Transverse colon (tissue), 4 donors: ENCODE measurements at regions not wholly inside any gene's neighbourhood (a gene's known extent, or its start where the extent isn't known, plus 50 kb on each side); places are given as distances from the start of the nearest gene placed in this dataset.

Source experiments
- DNase-seq: peaks from one replicate; pipeline ENCODE4 v3.0.0-alpha.2; 2019
- H3K27ac ChIP-seq, 4 donors: fragments of 200-600 bp; sonication (generic); 2 replicates each; pipeline ENCODE4 v1.5.1; 2016 to 2018; ENCODE audit warnings: inconsistent platforms in 4 of 4
- H3K27me3 ChIP-seq: fragments of 200-600 bp; sonication (generic); 2 replicates; pipeline ENCODE4 v1.5.1; 2017; ENCODE audit warnings: inconsistent platforms
- H3K36me3 ChIP-seq, 4 donors: fragments of 200-600 bp; sonication (generic); 2 replicates each; pipeline ENCODE4 v1.5.1; 2017 to 2019; ENCODE audit warnings: inconsistent platforms in 4 of 4
- H3K4me1 ChIP-seq, 4 donors: fragments of 200-600 bp; sonication (generic); 2 replicates each; pipeline ENCODE4 v1.5.1; 2017 to 2020; ENCODE audit warnings: inconsistent platforms in 4 of 4
- H3K4me3 ChIP-seq, 4 donors: fragments of 200-600 bp; sonication (generic); 1 replicate in 1 of 4; 2 replicates in 3 of 4; pipeline versions ENCODE4 v1.5.1 to v1.6.1; 2017 to 2019; ENCODE audit warnings: inconsistent platforms in 4 of 4
- H3K9me3 ChIP-seq, 2 donors: fragments of 200-600 bp; sonication (generic); 2 replicates each; pipeline ENCODE4 v1.5.1; 2017 to 2019; ENCODE audit warnings: inconsistent platforms in 2 of 2
- EP300 ChIP-seq: sonication (generic); formaldehyde crosslinking; IDR thresholded peaks from one replicate; pipeline ENCODE4 v1.6.1; 2017; ENCODE audit warnings: antibody characterized with exemption, low read depth
- POLR2A ChIP-seq: fragments of 450-650 bp; IDR thresholded peaks from one replicate; pipeline ENCODE4 v1.6.1; 2016; ENCODE audit warnings: antibody characterized with exemption, mild to moderate bottlenecking, moderate library complexity
- POLR2AphosphoS5 ChIP-seq, 3 donors: sonication (generic); formaldehyde crosslinking; IDR thresholded peaks; one replicate each; pipeline ENCODE4 v1.6.1; 2016; ENCODE audit warnings: antibody characterized with exemption in 3 of 3
- WGBS, 2 donors: methylation state at CpG; one replicate each; pipeline ENCODE4 v1.1.5; 2018; ENCODE audit warnings: low coverage in 1 of 2; 5-methylcytosine and 5-hydroxymethylcytosine counted together
- in situ Hi-C, 4 donors: fragments of 200-750 bp; cut with MboI; loops; one replicate each; pipeline versions ENCODE4 v1.15.0 to v1.15.1; 2017; ENCODE audit warnings: low sequenced_read_pairs in 3 of 4, low pct_ligation_motif_present in 1 of 4, low pct_unique_long_range_greater_than_20kb in 1 of 4
- intact Hi-C: fragments of 100-400 bp; cut with DNase I; formaldehyde crosslinking; loops from one replicate; pipeline ENCODE4 v1.15.1; 2023; ENCODE audit warnings: low total_unique reads
- TF ChIP-seq, protein P1 (sequence below), 5 experiments: fragments of 200-600 bp in 3 of 5; fragments of 450-650 bp in 2 of 5; sonication (generic) in 3 of 5; IDR thresholded peaks; 1 replicate in 2 of 5; 2 replicates in 3 of 5; pipeline ENCODE4 v1.5.1; 2016 to 2017; ENCODE audit warnings: antibody characterized with exemption in 5 of 5, inconsistent platforms in 3 of 5, mild to moderate bottlenecking in 2 of 5, moderate library complexity in 1 of 5

DNA sequence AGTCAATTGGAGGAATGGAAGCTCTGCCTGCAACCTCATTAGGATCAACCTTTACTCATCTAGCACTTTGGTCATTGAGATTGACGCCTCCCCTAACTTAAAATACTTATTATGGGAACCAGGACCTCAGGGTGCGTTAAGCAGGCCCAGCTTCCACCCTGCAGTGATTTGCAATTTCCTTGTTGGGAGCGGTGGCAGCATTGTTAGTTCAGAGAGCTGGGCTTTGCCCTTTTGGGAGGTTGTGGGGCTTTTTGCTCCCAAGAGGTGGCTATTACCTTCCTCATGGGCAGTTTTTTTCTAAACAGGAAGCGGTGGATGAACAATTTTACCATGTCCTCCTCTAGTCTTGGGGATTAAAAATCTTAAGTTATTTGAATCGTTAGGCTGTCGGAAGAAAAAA is 60.9 kb downstream of the TMEM215 start:
- in situ Hi-C loops, result no loop called here
- no peak for TF ChIP-seq POLR2AphosphoS5 (IDR thresholded peaks at IDR 0.05)
- no peak for TF ChIP-seq EP300
- TF ChIP-seq, protein P1, sequence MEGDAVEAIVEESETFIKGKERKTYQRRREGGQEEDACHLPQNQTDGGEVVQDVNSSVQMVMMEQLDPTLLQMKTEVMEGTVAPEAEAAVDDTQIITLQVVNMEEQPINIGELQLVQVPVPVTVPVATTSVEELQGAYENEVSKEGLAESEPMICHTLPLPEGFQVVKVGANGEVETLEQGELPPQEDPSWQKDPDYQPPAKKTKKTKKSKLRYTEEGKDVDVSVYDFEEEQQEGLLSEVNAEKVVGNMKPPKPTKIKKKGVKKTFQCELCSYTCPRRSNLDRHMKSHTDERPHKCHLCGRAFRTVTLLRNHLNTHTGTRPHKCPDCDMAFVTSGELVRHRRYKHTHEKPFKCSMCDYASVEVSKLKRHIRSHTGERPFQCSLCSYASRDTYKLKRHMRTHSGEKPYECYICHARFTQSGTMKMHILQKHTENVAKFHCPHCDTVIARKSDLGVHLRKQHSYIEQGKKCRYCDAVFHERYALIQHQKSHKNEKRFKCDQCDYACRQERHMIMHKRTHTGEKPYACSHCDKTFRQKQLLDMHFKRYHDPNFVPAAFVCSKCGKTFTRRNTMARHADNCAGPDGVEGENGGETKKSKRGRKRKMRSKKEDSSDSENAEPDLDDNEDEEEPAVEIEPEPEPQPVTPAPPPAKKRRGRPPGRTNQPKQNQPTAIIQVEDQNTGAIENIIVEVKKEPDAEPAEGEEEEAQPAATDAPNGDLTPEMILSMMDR (IDR thresholded peaks at IDR 0.05), result no peak
- TF ChIP-seq POLR2A, result no peak

DNA sequence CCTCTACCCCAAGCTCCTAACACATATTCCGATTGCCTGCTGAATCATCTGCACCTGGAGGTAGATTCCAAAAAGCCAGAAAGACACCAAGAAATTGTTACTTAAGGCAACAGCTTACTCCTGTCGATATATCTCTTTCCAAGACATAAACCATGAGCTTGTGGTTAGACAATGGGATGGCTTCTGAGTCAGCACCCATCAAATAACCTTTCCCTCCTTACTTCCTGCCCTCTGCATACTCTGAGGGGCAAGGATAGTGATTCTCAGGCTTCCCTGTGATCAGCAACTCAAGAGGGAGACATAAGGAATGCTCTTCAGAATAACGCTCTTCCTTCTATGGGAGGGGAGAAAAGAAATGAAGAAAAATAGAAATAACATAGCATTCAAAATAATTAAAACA is 70.9 kb downstream of the TMEM215 start:
- in situ Hi-C loops, result no loop called here
- no peaks in the 10 kb centered on the region for H3K4me1 ChIP-seq

More for the DNA sequence above, 60.9 kb downstream of the TMEM215 start:
- no peak for DNase-seq
- Histone ChIP-seq H3K27ac (no peak overlapping the region), H3K4me1 (no peaks in the 10 kb centered on the region), H3K4me3 (no peak overlapping the region), H3K36me3 (no peaks in the 10 kb centered on the region), H3K9me3 (no peaks in the 10 kb centered on the region), H3K27me3 (no peaks in the 10 kb centered on the region)
- WGBS, 2 donors, result 72 to 80% methylated on average over 2 to 6 of the region's 6 CpGs
- intact Hi-C loops, result no loop called here

DNA sequence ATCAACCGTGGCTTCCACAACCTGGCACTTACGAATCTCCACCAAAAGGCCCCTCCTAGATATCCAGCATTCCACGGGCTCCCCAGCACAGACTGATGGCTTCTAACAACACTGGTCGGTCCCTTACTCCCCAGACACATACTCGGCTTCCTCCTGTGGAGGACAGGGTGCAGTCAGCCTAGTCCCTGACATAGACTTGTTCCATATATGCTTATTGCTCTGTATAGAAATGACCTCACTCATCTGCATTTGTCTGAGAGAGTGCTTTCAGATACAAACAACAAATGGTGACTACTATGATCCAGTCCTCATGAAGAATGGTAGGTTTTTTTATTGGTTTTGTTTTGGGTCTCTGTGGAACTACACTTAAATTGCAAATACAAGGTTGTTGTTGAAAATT is 72.4 kb downstream of the TMEM215 start:
- WGBS, 2 donors, result 57 to 58% methylated on average over 2 to 5 of the region's 5 CpGs
- H3K4me3 ChIP-seq, result no peak overlapping the region
- TF ChIP-seq, protein P1 (IDR thresholded peaks at IDR 0.05), result no peak
- TF ChIP-seq POLR2AphosphoS5 (IDR thresholded peaks at IDR 0.05) (no peak), POLR2A (no peak), EP300 (no peak)
- in situ Hi-C loops (no loop called here), intact Hi-C loops (no loop called here)
- no peaks in the 10 kb centered on the region for H3K36me3 ChIP-seq
- DNase-seq, result no peak
- no peaks in the 10 kb centered on the region for H3K4me1 ChIP-seq
- no peaks in the 10 kb centered on the region for H3K9me3 ChIP-seq
- H3K27ac ChIP-seq, result no peak overlapping the region
- no peaks in the 10 kb centered on the region for H3K27me3 ChIP-seq

More for the DNA sequence above, 70.9 kb downstream of the TMEM215 start:
- intact Hi-C loops, result no loop called here
- Histone ChIP-seq H3K4me3 (no peak overlapping the region), H3K9me3 (no peaks in the 10 kb centered on the region), H3K27ac (no peak overlapping the region), H3K27me3 (no peaks in the 10 kb centered on the region), H3K36me3 (no peaks in the 10 kb centered on the region)
- no peak for TF ChIP-seq POLR2AphosphoS5 (IDR thresholded peaks at IDR 0.05)
- no peak for TF ChIP-seq POLR2A
- no peak for TF ChIP-seq EP300
- TF ChIP-seq, protein P1 (IDR thresholded peaks at IDR 0.05), result no peak
- DNase-seq, result no peak
- WGBS, 2 donors, result 79 to 88% methylated on average over 2 to 3 of the region's 3 CpGs

DNA sequence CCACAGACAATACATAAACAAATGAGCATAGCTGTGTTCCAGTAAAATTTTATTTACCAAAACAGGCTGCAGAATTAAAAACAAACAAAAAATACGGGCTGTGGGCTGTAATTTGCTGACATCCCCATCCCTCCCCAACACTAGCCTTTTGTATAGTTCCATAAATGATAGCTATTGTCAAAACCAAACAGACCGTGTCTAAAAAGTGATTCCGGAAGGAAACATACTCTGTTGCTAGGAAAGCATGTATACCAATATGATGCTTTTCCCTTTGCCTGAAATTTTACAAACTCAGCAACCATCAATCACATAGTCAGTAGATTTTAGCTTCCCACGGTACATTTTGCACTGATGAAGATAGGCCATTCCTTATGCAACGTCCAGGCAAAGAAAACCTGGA is 80.0 kb downstream of the TMEM215 start:
- in situ Hi-C loops, result no loop called here
- H3K36me3 ChIP-seq, result no peaks in the 10 kb centered on the region
- TF ChIP-seq POLR2A (no peak), POLR2AphosphoS5 (IDR thresholded peaks at IDR 0.05) (no peak), EP300 (no peak)
- TF ChIP-seq, protein P1 (IDR thresholded peaks at IDR 0.05), result no peak
- H3K27me3 ChIP-seq, result no peaks in the 10 kb centered on the region
- WGBS, 2 donors, result 48 to 58% methylated on average over 5 of the region's 5 CpGs
- no peaks in the 10 kb centered on the region for H3K9me3 ChIP-seq
- intact Hi-C loops, result no loop called here
- no peaks in the 10 kb centered on the region for H3K4me1 ChIP-seq
- no peak for DNase-seq
- H3K27ac ChIP-seq, result no peak overlapping the region
- H3K4me3 ChIP-seq, result no peak overlapping the region
